ENCODE measurements at regions not wholly inside any gene's neighbourhood (a gene's known extent, or its start where the extent isn't known, plus 50 kb on each side); places are given as distances from the start of the nearest gene placed in this dataset.
"Not testable (repeated sequence)": the region's sequence is repeated elsewhere in the genome, so short reads cannot be mapped to it uniquely, and the experiment has no call there.

- no peak overlapping the region for H4K91ac ChIP-seq (ENCODE audit: insufficient read length, low read depth, low read length)
- no peaks in the 10 kb centered on the region for H3K79me2 ChIP-seq (ENCODE audit: insufficient read depth, low read length)
- Mint-ChIP-seq H3K9me3 (peaks cover 47 to 48% of the 10 kb centered on the region in 2 experiments), H3K27me3 (ENCODE audit: low read depth) (peaks cover 17% of the 10 kb centered on the region), H3K4me3 (no peak overlapping the region; a peak in 1 of 5 replicates), H3K4me1 (peaks cover 12% of the 10 kb centered on the region in 2 experiments), H3K27ac (peak overlapping the region in 1 of 3 experiments; percentile 20; a peak in 1 of 7 replicates), H3K36me3 (ENCODE audit: insufficient read depth in 1 of 3, low read depth in 3 of 3) (no peaks in the 10 kb centered on the region; a peak in 2 of 7 replicates)
- H3K18ac ChIP-seq (ENCODE audit: insufficient read length, low read depth, low read length) = no peak overlapping the region
- no peaks in the 10 kb centered on the region for H3K79me1 ChIP-seq (ENCODE audit: insufficient read depth, low read depth, low read length, poor library complexity, severe bottlenecking)
- H2BK5ac ChIP-seq (ENCODE audit: insufficient read length, low read length) = no peak overlapping the region
- no peak overlapping the region; the same call in 1 of the 2 replicates for H3K14ac ChIP-seq (ENCODE audit: insufficient read depth, low read length)
- H3T11ph ChIP-seq (ENCODE audit: low read length) = no peak overlapping the region
- no CpG with 5 or more reads among the region's 3 CpGs for WGBS (ENCODE audit: extremely low coverage, insufficient read length, low lambda C conversion rate)
- H4K8ac ChIP-seq (replicated peaks; ENCODE audit: insufficient read length, low read depth, low read length) = no peak overlapping the region
- no peaks in the 10 kb centered on the region for H3K23me2 ChIP-seq (ENCODE audit: insufficient read length, low read depth, low read length, poor library complexity, severe bottlenecking)
- no peaks in the 10 kb centered on the region; the same call in 1 of the 2 replicates for H3K4me1 ChIP-seq (ENCODE audit: insufficient read depth, low read length)
- no peak overlapping the region for H2BK20ac ChIP-seq (ENCODE audit: low read depth, low read length, poor library complexity, severe bottlenecking)
- H3K27me3 ChIP-seq (ENCODE audit: insufficient read depth, low read length) = no peaks in the 10 kb centered on the region
- TF ChIP-seq, protein P1, sequence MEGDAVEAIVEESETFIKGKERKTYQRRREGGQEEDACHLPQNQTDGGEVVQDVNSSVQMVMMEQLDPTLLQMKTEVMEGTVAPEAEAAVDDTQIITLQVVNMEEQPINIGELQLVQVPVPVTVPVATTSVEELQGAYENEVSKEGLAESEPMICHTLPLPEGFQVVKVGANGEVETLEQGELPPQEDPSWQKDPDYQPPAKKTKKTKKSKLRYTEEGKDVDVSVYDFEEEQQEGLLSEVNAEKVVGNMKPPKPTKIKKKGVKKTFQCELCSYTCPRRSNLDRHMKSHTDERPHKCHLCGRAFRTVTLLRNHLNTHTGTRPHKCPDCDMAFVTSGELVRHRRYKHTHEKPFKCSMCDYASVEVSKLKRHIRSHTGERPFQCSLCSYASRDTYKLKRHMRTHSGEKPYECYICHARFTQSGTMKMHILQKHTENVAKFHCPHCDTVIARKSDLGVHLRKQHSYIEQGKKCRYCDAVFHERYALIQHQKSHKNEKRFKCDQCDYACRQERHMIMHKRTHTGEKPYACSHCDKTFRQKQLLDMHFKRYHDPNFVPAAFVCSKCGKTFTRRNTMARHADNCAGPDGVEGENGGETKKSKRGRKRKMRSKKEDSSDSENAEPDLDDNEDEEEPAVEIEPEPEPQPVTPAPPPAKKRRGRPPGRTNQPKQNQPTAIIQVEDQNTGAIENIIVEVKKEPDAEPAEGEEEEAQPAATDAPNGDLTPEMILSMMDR (conservative IDR thresholded peaks at IDR 0.05) = no peak
- H2BK12ac ChIP-seq (ENCODE audit: insufficient read length, low read depth, low read length) = no peak overlapping the region
- DNase-seq = no peak
- no peak overlapping the region for H4K5ac ChIP-seq (ENCODE audit: insufficient read length, low read depth, low read length)
- no peak overlapping the region for H2AFZ ChIP-seq (ENCODE audit: low read length)
- no peak overlapping the region for H3K4me2 ChIP-seq (ENCODE audit: insufficient read depth, insufficient read length, low read length)
- no peak overlapping the region for H3K27ac ChIP-seq (ENCODE audit: insufficient read length, low read depth, low read length)
- no peaks in the 10 kb centered on the region for H3K9me3 ChIP-seq (ENCODE audit: control insufficient read depth, low read depth, low read length)
- no peak overlapping the region for H2BK15ac ChIP-seq (ENCODE audit: low read depth, low read length)
- no peak overlapping the region for H3K56ac ChIP-seq (ENCODE audit: insufficient read length, low read depth, low read length)
- H2AK5ac ChIP-seq (ENCODE audit: insufficient read length, low read length) = no peak overlapping the region
- no peak overlapping the region for H3K9ac ChIP-seq (ENCODE audit: extremely low read depth, insufficient read length, low read length)
- H2BK120ac ChIP-seq (ENCODE audit: low read depth, low read length, poor library complexity, severe bottlenecking) = no peak overlapping the region
- H3K23ac ChIP-seq (ENCODE audit: insufficient read length, low read depth, low read length) = no peak overlapping the region
- no peaks in the 10 kb centered on the region for H4K20me1 ChIP-seq (ENCODE audit: control insufficient read depth, insufficient read depth, insufficient read length)
- no peak overlapping the region for H3K4ac ChIP-seq (ENCODE audit: low read depth, low read length)
Measured at GRCh38 chrX:150213481-150214030, 149.6 kb upstream of the MAMLD1 start.

GRCh38 chrX:150216000-150216399, 147.1 kb upstream of the MAMLD1 start:
- not testable (repeated sequence) for H3K9ac ChIP-seq (ENCODE audit: extremely low read depth, insufficient read length, low read length); H4K8ac ChIP-seq (replicated peaks; ENCODE audit: insufficient read length, low read depth, low read length); H3K23me2 ChIP-seq (ENCODE audit: insufficient read length, low read depth, low read length, poor library complexity, severe bottlenecking); H3K4ac ChIP-seq (ENCODE audit: low read depth, low read length); DNase-seq; H4K91ac ChIP-seq (ENCODE audit: insufficient read length, low read depth, low read length); H2AFZ ChIP-seq (ENCODE audit: low read length); H3K18ac ChIP-seq (ENCODE audit: insufficient read length, low read depth, low read length); H4K5ac ChIP-seq (ENCODE audit: insufficient read length, low read depth, low read length); H3K79me2 ChIP-seq (ENCODE audit: insufficient read depth, low read length); H2BK12ac ChIP-seq (ENCODE audit: insufficient read length, low read depth, low read length); H3K4me1 ChIP-seq (ENCODE audit: insufficient read depth, low read length); H3K4me3 Mint-ChIP-seq; H3T11ph ChIP-seq (ENCODE audit: low read length); H3K36me3 Mint-ChIP-seq (ENCODE audit: insufficient read depth in 1 of 3, low read depth in 3 of 3); H3K14ac ChIP-seq (ENCODE audit: insufficient read depth, low read length); H2BK5ac ChIP-seq (ENCODE audit: insufficient read length, low read length); H2BK20ac ChIP-seq (ENCODE audit: low read depth, low read length, poor library complexity, severe bottlenecking); H4K20me1 ChIP-seq (ENCODE audit: control insufficient read depth, insufficient read depth, insufficient read length); H2BK15ac ChIP-seq (ENCODE audit: low read depth, low read length); H3K27me3 ChIP-seq (ENCODE audit: insufficient read depth, low read length); H3K4me2 ChIP-seq (ENCODE audit: insufficient read depth, insufficient read length, low read length); H3K23ac ChIP-seq (ENCODE audit: insufficient read length, low read depth, low read length); H3K27ac ChIP-seq (ENCODE audit: insufficient read length, low read depth, low read length); H3K27ac Mint-ChIP-seq; H3K79me1 ChIP-seq (ENCODE audit: insufficient read depth, low read depth, low read length, poor library complexity, severe bottlenecking); H3K56ac ChIP-seq (ENCODE audit: insufficient read length, low read depth, low read length); H2BK120ac ChIP-seq (ENCODE audit: low read depth, low read length, poor library complexity, severe bottlenecking); H2AK5ac ChIP-seq (ENCODE audit: insufficient read length, low read length); H3K9me3 ChIP-seq (ENCODE audit: control insufficient read depth, low read depth, low read length)
- peaks cover 22% of the 10 kb centered on the region for H3K27me3 Mint-ChIP-seq (ENCODE audit: low read depth)
- H3K9me3 Mint-ChIP-seq = peaks cover 47 to 52% of the 10 kb centered on the region in 2 experiments
- peaks cover 31 to 32% of the 10 kb centered on the region in 2 experiments for H3K4me1 Mint-ChIP-seq
- WGBS (ENCODE audit: extremely low coverage, insufficient read length, low lambda C conversion rate) = no CpG with 5 or more reads among the region's 4 CpGs
